Progenitor cell of endocrine pancreas (in vitro differentiated cells): ENCODE measurements at regions not wholly inside any gene's neighbourhood (a gene's known extent, or its start where the extent isn't known, plus 50 kb on each side); places are given as distances from the start of the nearest gene placed in this dataset.

Experiments used
- DNase-seq: peaks from one replicate; pipeline ENCODE4 v3.0.0; 2021; ENCODE audit warnings: low spot score; ENCODE audit not compliant: unreplicated experiment
- H3K27ac Mint-ChIP-seq: 2 replicates; pipeline ENCODE4 v1.8.0; 2021; ENCODE audit warnings: mild to moderate bottlenecking, moderate library complexity, mixed read lengths
- H3K27me3 Mint-ChIP-seq: 2 replicates; pipeline ENCODE4 v1.8.0; 2021; ENCODE audit warnings: mixed read lengths
- H3K36me3 Mint-ChIP-seq: 2 replicates; pipeline ENCODE4 v1.8.0; 2022; ENCODE audit warnings: mixed read lengths; ENCODE audit not compliant: insufficient read depth
- H3K4me1 Mint-ChIP-seq: 2 replicates; pipeline ENCODE4 v1.8.0; 2021; ENCODE audit warnings: low read depth, mixed read lengths
- H3K4me3 Mint-ChIP-seq: 2 replicates; pipeline ENCODE4 v1.8.0; 2021; ENCODE audit warnings: low read depth, mild to moderate bottlenecking, moderate library complexity, mixed read lengths
- H3K9me3 Mint-ChIP-seq: 2 replicates; pipeline ENCODE4 v1.8.0; 2021; ENCODE audit warnings: low read depth, mixed read lengths
- TF ChIP-seq, protein P1 (sequence below): fragments of 200-600 bp; sonication (generic); IDR thresholded peaks from one replicate; pipeline ENCODE4 v1.5.0; 2021; ENCODE audit warnings: antibody characterized with exemption, mild to moderate bottlenecking; ENCODE audit not compliant: unreplicated experiment

DNA sequence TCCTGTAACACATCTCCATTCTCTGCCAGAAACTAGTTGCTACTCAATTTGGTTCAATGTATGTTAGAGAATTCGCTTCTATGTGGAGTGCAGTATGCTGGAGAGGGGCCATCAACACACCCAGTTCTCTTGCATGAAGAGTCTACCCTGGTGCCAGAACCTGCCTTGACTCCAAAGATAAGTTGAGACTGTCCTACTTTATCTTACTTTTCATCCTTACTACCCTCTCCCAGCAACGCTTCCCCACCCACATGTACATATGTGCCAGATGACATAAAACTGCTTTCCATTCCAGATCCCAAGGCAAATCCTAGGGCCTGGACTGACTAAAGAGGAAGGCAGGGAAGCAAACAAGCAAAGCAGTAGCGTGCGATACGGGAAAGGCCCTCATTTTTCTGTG is 442.6 kb upstream of the THRB start:
- Mint-ChIP-seq H3K27me3 (no peaks in the 10 kb centered on the region), H3K4me1 (no peaks in the 10 kb centered on the region), H3K36me3 (no peaks in the 10 kb centered on the region), H3K4me3 (no peak overlapping the region), H3K9me3 (no peaks in the 10 kb centered on the region), H3K27ac (no peak overlapping the region)
- DNase-seq, result no peak
- TF ChIP-seq, protein P1, sequence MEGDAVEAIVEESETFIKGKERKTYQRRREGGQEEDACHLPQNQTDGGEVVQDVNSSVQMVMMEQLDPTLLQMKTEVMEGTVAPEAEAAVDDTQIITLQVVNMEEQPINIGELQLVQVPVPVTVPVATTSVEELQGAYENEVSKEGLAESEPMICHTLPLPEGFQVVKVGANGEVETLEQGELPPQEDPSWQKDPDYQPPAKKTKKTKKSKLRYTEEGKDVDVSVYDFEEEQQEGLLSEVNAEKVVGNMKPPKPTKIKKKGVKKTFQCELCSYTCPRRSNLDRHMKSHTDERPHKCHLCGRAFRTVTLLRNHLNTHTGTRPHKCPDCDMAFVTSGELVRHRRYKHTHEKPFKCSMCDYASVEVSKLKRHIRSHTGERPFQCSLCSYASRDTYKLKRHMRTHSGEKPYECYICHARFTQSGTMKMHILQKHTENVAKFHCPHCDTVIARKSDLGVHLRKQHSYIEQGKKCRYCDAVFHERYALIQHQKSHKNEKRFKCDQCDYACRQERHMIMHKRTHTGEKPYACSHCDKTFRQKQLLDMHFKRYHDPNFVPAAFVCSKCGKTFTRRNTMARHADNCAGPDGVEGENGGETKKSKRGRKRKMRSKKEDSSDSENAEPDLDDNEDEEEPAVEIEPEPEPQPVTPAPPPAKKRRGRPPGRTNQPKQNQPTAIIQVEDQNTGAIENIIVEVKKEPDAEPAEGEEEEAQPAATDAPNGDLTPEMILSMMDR, result no peak

DNA sequence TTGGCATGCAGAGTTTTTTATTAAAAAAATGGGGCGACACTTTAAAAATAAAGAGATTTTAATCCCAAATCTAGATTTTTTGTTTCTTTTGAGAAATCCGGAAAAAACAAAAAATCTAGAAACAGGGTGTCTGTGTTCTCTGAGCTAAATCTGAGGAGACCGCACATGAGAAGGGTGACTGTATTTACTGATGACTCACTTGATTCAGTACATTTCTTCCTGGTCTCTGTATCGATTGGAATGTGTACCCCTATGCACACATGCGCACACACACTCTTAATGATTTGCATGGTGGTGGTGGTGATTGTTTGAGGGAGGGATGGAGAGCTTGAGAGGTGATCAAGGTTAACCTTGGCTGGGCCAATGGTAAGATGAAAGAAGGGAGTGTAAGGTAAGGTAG is 443.1 kb upstream of the THRB start:
- no peak for DNase-seq
- TF ChIP-seq, protein P1, result no peak
- Mint-ChIP-seq H3K27ac (no peak overlapping the region), H3K27me3 (no peaks in the 10 kb centered on the region), H3K36me3 (no peaks in the 10 kb centered on the region), H3K4me1 (no peaks in the 10 kb centered on the region), H3K4me3 (no peak overlapping the region), H3K9me3 (no peaks in the 10 kb centered on the region)

DNA sequence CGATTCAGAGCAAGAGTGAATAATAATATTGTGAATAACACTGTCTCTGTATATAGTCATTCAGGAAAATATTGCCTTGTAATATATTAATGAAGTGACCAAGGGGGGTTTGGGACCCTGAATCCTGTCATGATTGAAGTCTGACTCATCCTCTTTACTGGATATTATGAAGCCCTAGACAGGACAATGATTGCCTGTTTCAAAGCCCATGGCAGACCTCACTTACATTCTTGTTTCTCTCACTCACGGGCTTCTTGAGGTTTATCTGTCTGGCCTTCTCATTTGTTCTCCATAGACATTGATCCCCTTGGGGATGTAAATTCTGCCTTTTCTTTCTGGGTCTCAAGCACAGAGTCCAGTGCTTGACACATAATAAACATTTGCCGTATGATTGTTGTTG is 449.3 kb upstream of the THRB start:
- Mint-ChIP-seq H3K27ac (no peak overlapping the region), H3K4me1 (no peaks in the 10 kb centered on the region), H3K4me3 (no peak overlapping the region), H3K36me3 (no peaks in the 10 kb centered on the region), H3K9me3 (no peaks in the 10 kb centered on the region), H3K27me3 (no peaks in the 10 kb centered on the region)
- DNase-seq, result no peak
- TF ChIP-seq, protein P1, result no peak

DNA sequence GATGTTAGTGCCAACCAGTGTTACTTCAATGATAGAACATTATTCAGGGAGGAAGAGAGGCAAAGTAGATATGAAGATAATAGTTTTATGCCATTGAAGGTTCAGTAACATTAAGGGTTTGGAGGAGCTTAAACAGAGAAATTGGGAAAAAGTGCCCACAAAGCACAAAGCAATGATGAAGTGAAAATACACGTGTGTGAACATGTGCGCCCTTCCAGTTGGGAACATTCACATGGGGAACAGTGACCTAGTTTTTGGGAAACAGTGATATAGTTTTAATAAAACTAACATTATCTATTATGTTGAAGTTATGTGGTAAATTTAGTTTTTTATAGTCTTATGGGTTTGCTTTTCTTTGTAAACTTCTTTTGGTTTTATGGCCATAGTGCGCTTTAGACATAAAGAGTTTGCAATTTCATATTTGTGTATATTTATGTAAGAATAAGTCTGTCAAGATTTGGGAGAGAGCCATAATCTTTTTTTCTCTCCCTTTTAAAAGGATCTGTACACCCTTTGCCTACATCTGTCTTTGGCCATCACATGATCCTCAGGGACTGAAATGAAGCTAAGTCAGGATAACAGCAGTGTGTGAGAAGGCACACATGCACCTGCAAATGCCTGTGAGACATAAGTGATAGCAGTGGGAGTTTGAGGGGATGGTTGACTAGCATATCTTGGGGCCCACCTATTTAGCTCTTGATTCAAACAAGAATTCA is 450.3 kb upstream of the THRB start:
- Mint-ChIP-seq H3K4me1 (no peaks in the 10 kb centered on the region), H3K4me3 (no peak overlapping the region), H3K9me3 (no peaks in the 10 kb centered on the region), H3K36me3 (no peaks in the 10 kb centered on the region), H3K27ac (no peak overlapping the region), H3K27me3 (no peaks in the 10 kb centered on the region)
- TF ChIP-seq, protein P1, result no peak
- DNase-seq, result no peak

DNA sequence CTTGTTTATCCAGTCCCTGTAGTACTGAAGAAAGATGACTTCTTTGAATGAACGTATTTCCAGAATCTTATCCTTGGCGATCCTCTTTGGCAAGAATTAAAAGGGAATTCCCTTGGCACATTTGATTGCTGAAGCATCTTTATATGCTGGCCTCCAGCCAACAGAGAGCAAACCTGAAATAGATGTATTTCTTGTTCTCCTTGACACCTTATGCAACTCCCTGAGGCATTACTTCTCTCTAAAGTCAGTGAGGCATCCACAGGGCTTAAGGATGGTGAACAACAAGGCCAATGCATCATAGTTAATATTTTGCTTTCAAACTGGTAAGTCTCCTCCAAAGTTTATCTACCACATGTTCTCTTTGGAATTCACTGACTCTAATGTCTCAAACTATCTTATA is 450.9 kb upstream of the THRB start:
- H3K36me3 Mint-ChIP-seq, result no peaks in the 10 kb centered on the region
- no peak overlapping the region for H3K4me3 Mint-ChIP-seq
- no peak overlapping the region for H3K27ac Mint-ChIP-seq
- H3K9me3 Mint-ChIP-seq, result no peaks in the 10 kb centered on the region
- TF ChIP-seq, protein P1, result no peak
- no peaks in the 10 kb centered on the region for H3K4me1 Mint-ChIP-seq
- DNase-seq, result no peak
- no peaks in the 10 kb centered on the region for H3K27me3 Mint-ChIP-seq
